Naive thymus-derived CD4-positive, alpha-beta T cell (primary cell): ENCODE measurements at regions not wholly inside any gene's neighbourhood (a gene's known extent, or its start where the extent isn't known, plus 50 kb on each side); places are given as distances from the start of the nearest gene placed in this dataset.

Experiments
- ATAC-seq: fragments of 150-1000 bp; cut with Tn5 transposase; 2 replicates; pipeline ENCODE4 v1.10.0; 2021; ENCODE audit warnings: mild to moderate bottlenecking, moderate library complexity
- CTCF ChIA-PET: fragments of 350-600 bp; sonication (Branson Sonifier 250); formaldehyde crosslinking; loops from one replicate; lab custom pipeline; 2021; ENCODE audit warnings: antibody characterized with exemption; lab: Charles Lee
- POLR2A ChIA-PET: fragments of 350-600 bp; sonication (Branson Sonifier 250); formaldehyde crosslinking; loops from one replicate; lab custom pipeline; 2021; ENCODE audit warnings: antibody characterized with exemption, inconsistent platforms; lab: Charles Lee
- DNase-seq, 9 donors: peaks; one replicate each; pipeline versions ENCODE4 v3.0.0 to v3.0.0-alpha.2; 2020 to 2022; ENCODE audit warnings: mixed read lengths in 1 of 9
- H3K27ac ChIP-seq: one replicate; pipeline ENCODE4 v1.7.0; 2013; ENCODE audit warnings: mild to moderate bottlenecking, low read depth, low read length, moderate library complexity
- H3K27me3 ChIP-seq, 2 donors: one replicate each; pipeline ENCODE4 v1.7.0; 2013; ENCODE audit warnings: low read length in 2 of 2, mild to moderate bottlenecking in 2 of 2, moderate library complexity in 2 of 2; ENCODE audit not compliant: control insufficient read depth in 2 of 2, insufficient read depth in 2 of 2
- H3K36me3 ChIP-seq, 3 experiments: 1 replicate in 2 of 3; 2 replicates in 1 of 3; pipeline ENCODE4 v1.7.0; 2013; ENCODE audit warnings: low read length in 3 of 3, mild to moderate bottlenecking in 3 of 3, moderate library complexity in 1 of 3; ENCODE audit not compliant: insufficient read depth in 3 of 3, control insufficient read depth in 2 of 3
- H3K4me1 ChIP-seq, 2 donors: one replicate each; pipeline ENCODE4 v1.7.0; 2013; ENCODE audit warnings: low read length in 2 of 2, mild to moderate bottlenecking in 2 of 2, moderate library complexity in 1 of 2; ENCODE audit not compliant: control insufficient read depth in 2 of 2, insufficient read depth in 2 of 2
- H3K4me3 ChIP-seq: 2 replicates; pipeline ENCODE4 v1.7.0; 2013; ENCODE audit warnings: mild to moderate bottlenecking, low read length
- H3K9me3 ChIP-seq, 3 experiments: 1 replicate in 2 of 3; 2 replicates in 1 of 3; pipeline ENCODE4 v1.7.0; 2013; ENCODE audit warnings: low read length in 3 of 3; ENCODE audit not compliant: control insufficient read depth in 2 of 3
- H3K27ac Mint-ChIP-seq, 9 donors: one replicate each; pipeline ENCODE4 v1.8.0; 2020 to 2022; ENCODE audit warnings: mixed read lengths in 9 of 9, mild to moderate bottlenecking in 8 of 9, moderate library complexity in 5 of 9, inconsistent platforms in 2 of 9
- H3K27me3 Mint-ChIP-seq, 5 donors: one replicate each; pipeline ENCODE4 v1.8.0; 2021 to 2022; ENCODE audit warnings: mixed read lengths in 5 of 5, mild to moderate bottlenecking in 1 of 5
- H3K36me3 Mint-ChIP-seq, 5 donors: one replicate each; pipeline ENCODE4 v1.8.0; 2020 to 2022; ENCODE audit warnings: mixed read lengths in 5 of 5, mild to moderate bottlenecking in 3 of 5, inconsistent platforms in 1 of 5
- H3K4me1 Mint-ChIP-seq, 7 donors: one replicate each; pipeline ENCODE4 v1.8.0; 2020 to 2022; ENCODE audit warnings: mixed read lengths in 7 of 7, mild to moderate bottlenecking in 3 of 7, inconsistent platforms in 1 of 7
- H3K4me3 Mint-ChIP-seq, 10 donors: one replicate each; pipeline ENCODE4 v1.8.0; 2020 to 2022; ENCODE audit warnings: mild to moderate bottlenecking in 10 of 10, mixed read lengths in 10 of 10, moderate library complexity in 6 of 10, inconsistent platforms in 2 of 10
- H3K9me3 Mint-ChIP-seq, 11 donors: one replicate each; pipeline ENCODE4 v1.8.0; 2020 to 2022; ENCODE audit warnings: mixed read lengths in 11 of 11, mild to moderate bottlenecking in 4 of 11, inconsistent platforms in 1 of 11, moderate library complexity in 1 of 11
- intact Hi-C, 2 donors: fragments of 100-400 bp; cut with micrococcal nuclease; formaldehyde crosslinking; loops; one replicate each; pipeline ENCODE4 v1.15.1; 2023

- no peak overlapping the region for H3K4me3 ChIP-seq
- Mint-ChIP-seq H3K9me3 (peaks cover 0 to 16% (median 5%) of the 10 kb centered on the region in 11 donors), H3K4me3 (no peak overlapping the region), H3K27me3 (peaks cover 0 to 18% (median 10%) of the 10 kb centered on the region in 5 donors), H3K36me3 (no peaks in the 10 kb centered on the region), H3K4me1 (peaks cover 0 to 1% (median 0%) of the 10 kb centered on the region in 7 donors), H3K27ac (no peak overlapping the region)
- no peaks in the 10 kb centered on the region for H3K27me3 ChIP-seq
- ChIA-PET POLR2A (no interaction called here), CTCF (no interaction called here)
- no peak for DNase-seq
- intact Hi-C loops, result no loop called here
- H3K27ac ChIP-seq, result no peak overlapping the region
- no peaks in the 10 kb centered on the region for H3K4me1 ChIP-seq
- no peak for ATAC-seq
- H3K9me3 ChIP-seq, result no peaks in the 10 kb centered on the region
- no peaks in the 10 kb centered on the region for H3K36me3 ChIP-seq
Measured at GRCh38 chr22:34293324-34293723, 373.0 kb upstream of the LARGE1 start.

- peaks cover 0 to 6% (median 3%) of the 10 kb centered on the region in 5 donors for H3K27me3 Mint-ChIP-seq
- no peak overlapping the region for H3K27ac Mint-ChIP-seq
- H3K27me3 ChIP-seq, result no peaks in the 10 kb centered on the region
- ChIA-PET POLR2A (no interaction called here), CTCF (no interaction called here)
- H3K27ac ChIP-seq, result no peak overlapping the region
- no peaks in the 10 kb centered on the region for H3K9me3 ChIP-seq
- no peak overlapping the region for H3K4me3 Mint-ChIP-seq
- H3K36me3 ChIP-seq, result no peaks in the 10 kb centered on the region
- H3K4me1 ChIP-seq, result no peaks in the 10 kb centered on the region
- intact Hi-C loops, result no loop called here
- ATAC-seq (no peak), DNase-seq (no peak)
- no peaks in the 10 kb centered on the region for H3K36me3 Mint-ChIP-seq
- no peak overlapping the region for H3K4me3 ChIP-seq
- peaks cover 0 to 6% (median 0%) of the 10 kb centered on the region in 11 donors for H3K9me3 Mint-ChIP-seq
- no peaks in the 10 kb centered on the region for H3K4me1 Mint-ChIP-seq
Measured at GRCh38 chr22:34294476-34294875, 374.2 kb upstream of the LARGE1 start.

GRCh38 chr22:34294986-34295385 lies 374.7 kb upstream of the LARGE1 start:
- no peak for DNase-seq
- Histone ChIP-seq H3K9me3 (no peaks in the 10 kb centered on the region), H3K27ac (no peak overlapping the region), H3K4me1 (no peaks in the 10 kb centered on the region), H3K27me3 (no peaks in the 10 kb centered on the region), H3K4me3 (no peak overlapping the region), H3K36me3 (no peaks in the 10 kb centered on the region)
- ATAC-seq, result no peak
- no peak overlapping the region for H3K27ac Mint-ChIP-seq
- POLR2A ChIA-PET, result no interaction called here
- H3K36me3 Mint-ChIP-seq, result no peaks in the 10 kb centered on the region
- peaks cover 0 to 3% (median 1%) of the 10 kb centered on the region in 5 donors for H3K27me3 Mint-ChIP-seq
- CTCF ChIA-PET, result no interaction called here
- intact Hi-C loops, result no loop called here
- H3K9me3 Mint-ChIP-seq, result peaks cover 0 to 6% (median 0%) of the 10 kb centered on the region in 11 donors
- no peak overlapping the region for H3K4me3 Mint-ChIP-seq
- H3K4me1 Mint-ChIP-seq, result no peaks in the 10 kb centered on the region

GRCh38 chr22:34296461-34296860 lies 376.2 kb upstream of the LARGE1 start:
- peaks cover 0 to 6% (median 0%) of the 10 kb centered on the region in 5 donors for H3K27me3 Mint-ChIP-seq
- Histone ChIP-seq H3K27me3 (no peaks in the 10 kb centered on the region), H3K9me3 (no peaks in the 10 kb centered on the region), H3K4me1 (no peaks in the 10 kb centered on the region), H3K27ac (no peak overlapping the region), H3K36me3 (no peaks in the 10 kb centered on the region), H3K4me3 (no peak overlapping the region)
- H3K27ac Mint-ChIP-seq, result no peak overlapping the region
- ChIA-PET POLR2A (no interaction called here), CTCF (no interaction called here)
- DNase-seq, result no peak
- peaks cover 0 to 9% (median 0%) of the 10 kb centered on the region in 11 donors for H3K9me3 Mint-ChIP-seq
- H3K36me3 Mint-ChIP-seq, result no peaks in the 10 kb centered on the region
- intact Hi-C loops, result no loop called here
- no peaks in the 10 kb centered on the region for H3K4me1 Mint-ChIP-seq
- no peak for ATAC-seq
- H3K4me3 Mint-ChIP-seq, result no peak overlapping the region

GRCh38 chr22:34297536-34298120 lies 377.4 kb upstream of the LARGE1 start:
- intact Hi-C loops, result no loop called here
- DNase-seq (no peak), ATAC-seq (no peak)
- Mint-ChIP-seq H3K4me3 (no peak overlapping the region), H3K27me3 (peaks cover 0 to 6% (median 0%) of the 10 kb centered on the region in 5 donors), H3K9me3 (peaks cover 0 to 9% (median 0%) of the 10 kb centered on the region in 11 donors), H3K27ac (no peak overlapping the region), H3K4me1 (no peaks in the 10 kb centered on the region), H3K36me3 (no peaks in the 10 kb centered on the region)
- H3K27ac ChIP-seq, result no peak overlapping the region
- CTCF ChIA-PET, result no interaction called here
- no peaks in the 10 kb centered on the region for H3K27me3 ChIP-seq
- H3K9me3 ChIP-seq, result no peaks in the 10 kb centered on the region
- no peak overlapping the region for H3K4me3 ChIP-seq
- no peaks in the 10 kb centered on the region for H3K36me3 ChIP-seq
- no peaks in the 10 kb centered on the region for H3K4me1 ChIP-seq
- POLR2A ChIA-PET, result no interaction called here

GRCh38 chr22:34299496-34299895 lies 379.2 kb upstream of the LARGE1 start:
- Mint-ChIP-seq H3K4me3 (no peak overlapping the region), H3K9me3 (peaks cover 0 to 8% (median 0%) of the 10 kb centered on the region in 11 donors), H3K27me3 (peaks cover 0 to 6% (median 0%) of the 10 kb centered on the region in 5 donors), H3K36me3 (no peaks in the 10 kb centered on the region), H3K4me1 (no peaks in the 10 kb centered on the region), H3K27ac (no peak overlapping the region)
- Histone ChIP-seq H3K4me3 (no peak overlapping the region), H3K27ac (no peak overlapping the region), H3K9me3 (no peaks in the 10 kb centered on the region), H3K4me1 (no peaks in the 10 kb centered on the region), H3K27me3 (no peaks in the 10 kb centered on the region), H3K36me3 (no peaks in the 10 kb centered on the region)
- ChIA-PET CTCF (no interaction called here), POLR2A (no interaction called here)
- DNase-seq (no peak), ATAC-seq (no peak)
- intact Hi-C loops, result no loop called here

GRCh38 chr22:34301569-34301968 lies 381.3 kb upstream of the LARGE1 start:
- Histone ChIP-seq H3K27me3 (no peaks in the 10 kb centered on the region), H3K9me3 (no peaks in the 10 kb centered on the region), H3K27ac (no peak overlapping the region), H3K36me3 (no peaks in the 10 kb centered on the region), H3K4me1 (no peaks in the 10 kb centered on the region), H3K4me3 (no peak overlapping the region)
- ATAC-seq (no peak), DNase-seq (no peak)
- ChIA-PET POLR2A (no interaction called here), CTCF (interaction anchor here (0.6 kb wide), 1 partner anchor 57 kb away, joined by 3 read pairs; no protein-coding TSS in a partner anchor)
- Mint-ChIP-seq H3K4me3 (no peak overlapping the region), H3K27me3 (peaks cover 0 to 6% (median 0%) of the 10 kb centered on the region in 5 donors), H3K4me1 (no peaks in the 10 kb centered on the region), H3K27ac (no peak overlapping the region), H3K36me3 (no peaks in the 10 kb centered on the region), H3K9me3 (peaks cover 0 to 11% (median 4%) of the 10 kb centered on the region in 11 donors)
- intact Hi-C loops, result no loop called here
